CD14-positive monocyte (primary cell): ENCODE measurements at regions not wholly inside any gene's neighbourhood (a gene's known extent, or its start where the extent isn't known, plus 50 kb on each side); places are given as distances from the start of the nearest gene placed in this dataset.

Source experiments
- DNase-seq, 3 donors: peaks; one replicate each; pipeline ENCODE4 v3.0.0-alpha.2; 2011 to 2022
- H2AFZ ChIP-seq: 2 replicates; pipeline ENCODE4 v1.6.0; 2012; ENCODE audit warnings: mild to moderate bottlenecking, low read depth, low read length, inconsistent platforms; ENCODE audit not compliant: insufficient read depth, poor library complexity, severe bottlenecking
- H3K27ac ChIP-seq, 2 donors: 1 replicate in 1 of 2; 2 replicates in 1 of 2; pipeline ENCODE4 v1.5.1; 2012 to 2013; ENCODE audit warnings: low read length in 2 of 2, control low read depth in 1 of 2, inconsistent platforms in 1 of 2, low read depth in 1 of 2, mild to moderate bottlenecking in 1 of 2
- H3K27me3 ChIP-seq, 2 donors: one replicate each; pipeline versions ENCODE4 v1.6.0 to v1.6.1; 2011 to 2013; ENCODE audit warnings: low read length in 2 of 2; ENCODE audit not compliant: control insufficient read depth in 2 of 2, insufficient read depth in 2 of 2
- H3K36me3 ChIP-seq, 2 donors: replicated peaks in 1 of 2; 1 replicate in 1 of 2; 2 replicates in 1 of 2; pipeline versions ENCODE4 v1.5.1 to v1.6.1; 2012 to 2013; ENCODE audit warnings: low read length in 2 of 2, control low read depth in 1 of 2, inconsistent platforms in 1 of 2, mild to moderate bottlenecking in 1 of 2; ENCODE audit not compliant: insufficient read depth in 2 of 2, control insufficient read depth in 1 of 2
- H3K4me1 ChIP-seq, 2 donors: 1 replicate in 1 of 2; 2 replicates in 1 of 2; pipeline versions ENCODE4 v1.5.1 to v1.6.1; 2012 to 2013; ENCODE audit warnings: low read length in 2 of 2, control low read depth in 1 of 2, inconsistent platforms in 1 of 2, mild to moderate bottlenecking in 1 of 2, moderate library complexity in 1 of 2; ENCODE audit not compliant: insufficient read depth in 2 of 2, control insufficient read depth in 1 of 2
- H3K4me2 ChIP-seq: replicated peaks from 2 replicates; pipeline ENCODE3; 2012; ENCODE audit warnings: low read length, moderate library complexity, mild to moderate bottlenecking; ENCODE audit not compliant: poor library complexity, severe bottlenecking; ENCODE audit errors: extremely low read depth
- H3K4me3 ChIP-seq, 3 experiments: fragments of 200-600 bp in 1 of 3; sonication (generic) in 1 of 3; replicated peaks in 1 of 3; 1 replicate in 2 of 3; 2 replicates in 1 of 3; pipeline ENCODE4 v1.5.1; 2011 to 2013; ENCODE audit warnings: low read length in 3 of 3, mild to moderate bottlenecking in 3 of 3, control low read depth in 2 of 3, low read depth in 2 of 3, inconsistent platforms in 1 of 3, moderate library complexity in 1 of 3
- H3K79me2 ChIP-seq: 2 replicates; pipeline ENCODE4 v1.6.0; 2012; ENCODE audit warnings: mild to moderate bottlenecking, control low read depth, inconsistent platforms, low read length, moderate library complexity; ENCODE audit not compliant: insufficient read depth
- H3K9ac ChIP-seq: 2 replicates; pipeline ENCODE4 v1.6.0; 2017; ENCODE audit warnings: low read length, mild to moderate bottlenecking; ENCODE audit not compliant: insufficient read depth, poor library complexity, severe bottlenecking
- H3K9me3 ChIP-seq, 2 donors: replicated peaks in 1 of 2; 1 replicate in 1 of 2; 2 replicates in 1 of 2; pipeline versions ENCODE4 v1.5.1 to v1.6.1; 2012 to 2013; ENCODE audit warnings: low read length in 2 of 2, control low read depth in 1 of 2; ENCODE audit not compliant: control insufficient read depth in 1 of 2, insufficient read depth in 1 of 2
- H4K20me1 ChIP-seq: 2 replicates; pipeline ENCODE4 v1.6.0; 2012; ENCODE audit warnings: mild to moderate bottlenecking, low read length, control low read depth, moderate library complexity; ENCODE audit not compliant: insufficient read depth
- H3K27ac Mint-ChIP-seq, 7 donors: one replicate each; pipeline ENCODE4 v1.8.0; 2020; ENCODE audit warnings: mild to moderate bottlenecking in 7 of 7, mixed read lengths in 7 of 7, moderate library complexity in 6 of 7, inconsistent platforms in 2 of 7
- H3K27me3 Mint-ChIP-seq, 3 donors: one replicate each; pipeline ENCODE4 v1.8.0; 2021 to 2022; ENCODE audit warnings: low read depth in 3 of 3, mild to moderate bottlenecking in 3 of 3, mixed read lengths in 3 of 3, moderate library complexity in 3 of 3, inconsistent platforms in 1 of 3
- H3K36me3 Mint-ChIP-seq, 2 donors: one replicate each; pipeline ENCODE4 v1.8.0; 2020; ENCODE audit warnings: mixed read lengths in 2 of 2, inconsistent platforms in 1 of 2, mild to moderate bottlenecking in 1 of 2
- H3K4me1 Mint-ChIP-seq: one replicate; pipeline ENCODE4 v1.8.0; 2020; ENCODE audit warnings: mild to moderate bottlenecking, mixed read lengths
- H3K4me3 Mint-ChIP-seq, 2 donors: one replicate each; pipeline ENCODE4 v1.8.0; 2020; ENCODE audit warnings: mild to moderate bottlenecking in 2 of 2, mixed read lengths in 2 of 2, moderate library complexity in 1 of 2
- H3K9me3 Mint-ChIP-seq, 7 donors: one replicate each; pipeline ENCODE4 v1.8.0; 2020 to 2022; ENCODE audit warnings: mixed read lengths in 7 of 7, mild to moderate bottlenecking in 6 of 7, moderate library complexity in 6 of 7, inconsistent platforms in 2 of 7
- CTCF ChIP-seq: fragments of 200-600 bp; IDR thresholded peaks from one replicate; pipeline ENCODE4 v1.8.0; 2022; ENCODE audit warnings: antibody characterized with exemption, mild to moderate bottlenecking
- WGBS: methylation state at CpG from one replicate; pipeline ENCODE4 v1.1.5; 2013; ENCODE audit warnings: missing lambda C conversion rate; ENCODE audit not compliant: insufficient coverage; 5-methylcytosine and 5-hydroxymethylcytosine counted together
- intact Hi-C, 2 donors: fragments of 100-400 bp; cut with micrococcal nuclease; formaldehyde crosslinking; loops; one replicate each; pipeline versions ENCODE4 v1.15.0 to v1.15.1; 2023

GRCh38 chr3:194025119-194025518 is 110.8 kb upstream of the HES1 start:
- intact Hi-C loops = no loop called here
- H2AFZ ChIP-seq = no peak overlapping the region
- no peaks in the 10 kb centered on the region for H3K79me2 ChIP-seq
- H3K36me3 Mint-ChIP-seq = no peaks in the 10 kb centered on the region
- no peak overlapping the region for H3K4me3 ChIP-seq
- no peak for DNase-seq
- no peaks in the 10 kb centered on the region for H3K4me1 ChIP-seq
- no peak overlapping the region for H3K27ac ChIP-seq
- TF ChIP-seq CTCF = no peak
- 89% methylated on average over 4 of the region's 5 CpGs for WGBS
- H3K27me3 Mint-ChIP-seq = peaks cover 0 to 8% (median 2%) of the 10 kb centered on the region in 3 donors
- H3K9me3 ChIP-seq = no peaks in the 10 kb centered on the region
- H3K9me3 Mint-ChIP-seq = peaks cover 0 to 3% (median 0%) of the 10 kb centered on the region in 7 donors
- H3K27me3 ChIP-seq = no peaks in the 10 kb centered on the region
- no peak overlapping the region for H3K9ac ChIP-seq
- H4K20me1 ChIP-seq = no peaks in the 10 kb centered on the region
- H3K4me1 Mint-ChIP-seq = no peaks in the 10 kb centered on the region
- H3K27ac Mint-ChIP-seq = peak overlapping the region in 1 of 7 donors; percentile 11
- H3K36me3 ChIP-seq = no peaks in the 10 kb centered on the region
- H3K4me2 ChIP-seq = no peak overlapping the region
- H3K4me3 Mint-ChIP-seq = no peak overlapping the region

- H3K9me3 Mint-ChIP-seq = peaks cover 0 to 3% (median 0%) of the 10 kb centered on the region in 7 donors
- no peak for TF ChIP-seq CTCF
- Histone ChIP-seq H3K27me3 (no peaks in the 10 kb centered on the region), H4K20me1 (no peaks in the 10 kb centered on the region), H3K27ac (no peak overlapping the region), H3K79me2 (no peaks in the 10 kb centered on the region), H2AFZ (no peak overlapping the region), H3K4me1 (no peaks in the 10 kb centered on the region), H3K4me3 (no peak overlapping the region), H3K36me3 (no peaks in the 10 kb centered on the region), H3K4me2 (no peak overlapping the region), H3K9me3 (no peaks in the 10 kb centered on the region), H3K9ac (no peak overlapping the region)
- peaks cover 0 to 8% (median 2%) of the 10 kb centered on the region in 3 donors for H3K27me3 Mint-ChIP-seq
- H3K4me1 Mint-ChIP-seq = no peaks in the 10 kb centered on the region
- WGBS = 100% methylated on average over 2 of the region's 3 CpGs
- intact Hi-C loops = no loop called here
- no peak overlapping the region for H3K4me3 Mint-ChIP-seq
- no peak for DNase-seq
- H3K27ac Mint-ChIP-seq = no peak overlapping the region
- H3K36me3 Mint-ChIP-seq = no peaks in the 10 kb centered on the region
Measured at GRCh38 chr3:194025951-194026350, 110.0 kb upstream of the HES1 start.
